Small intestine (tissue), 7 donors: ENCODE measurements at regions not wholly inside any gene's neighbourhood (a gene's known extent, or its start where the extent isn't known, plus 50 kb on each side); places are given as distances from the start of the nearest gene placed in this dataset.
"Not testable (repeated sequence)": the region's sequence is repeated elsewhere in the genome, so short reads cannot be mapped to it uniquely, and the experiment has no call there.

ENCODE experiments used
- DNase-seq, 2 donors: peaks; one replicate each; pipeline versions ENCODE4 v3.0.0 to v3.0.0-alpha.2; 2013
- FAIRE-seq: peaks from 2 replicates; lab custom pipeline; 2012; peaks lifted over from hg19 to GRCh38; lab: Jason Lieb, UNC
- H3K27ac ChIP-seq, 3 donors: one replicate each; pipeline ENCODE4 v1.5.1; 2013; ENCODE audit warnings: low read length in 2 of 3, mild to moderate bottlenecking in 2 of 3, control low read depth in 1 of 3, inconsistent platforms in 1 of 3, low read depth in 1 of 3, moderate library complexity in 1 of 3
- H3K27me3 ChIP-seq, 3 donors: one replicate each; pipeline ENCODE4 v1.6.1; 2013; ENCODE audit warnings: low read length in 3 of 3, inconsistent platforms in 1 of 3; ENCODE audit not compliant: control insufficient read depth in 3 of 3, insufficient read depth in 3 of 3
- H3K36me3 ChIP-seq, 3 donors: one replicate each; pipeline ENCODE4 v1.6.1; 2013; ENCODE audit warnings: low read length in 3 of 3, inconsistent platforms in 1 of 3, low read depth in 1 of 3, mild to moderate bottlenecking in 1 of 3, moderate library complexity in 1 of 3; ENCODE audit not compliant: control insufficient read depth in 3 of 3, insufficient read depth in 2 of 3
- H3K4me1 ChIP-seq, 3 donors: one replicate each; pipeline ENCODE4 v1.6.1; 2013; ENCODE audit warnings: low read length in 2 of 3, inconsistent platforms in 1 of 3, low read depth in 1 of 3, mild to moderate bottlenecking in 1 of 3, moderate library complexity in 1 of 3; ENCODE audit not compliant: control insufficient read depth in 3 of 3, insufficient read depth in 2 of 3
- H3K4me3 ChIP-seq, 3 donors: one replicate each; pipeline ENCODE4 v1.5.1; 2013; ENCODE audit warnings: low read length in 3 of 3, control low read depth in 1 of 3, inconsistent platforms in 1 of 3, low read depth in 1 of 3, mild to moderate bottlenecking in 1 of 3, moderate library complexity in 1 of 3
- H3K9me3 ChIP-seq, 2 donors: one replicate each; pipeline ENCODE4 v1.6.1; 2013; ENCODE audit warnings: low read depth in 1 of 2, low read length in 1 of 2; ENCODE audit not compliant: control insufficient read depth in 2 of 2, insufficient read depth in 1 of 2
- WGBS, 3 donors: extraction: QIAGEN DNeasy Blood & Tissue Kit; methylation state at CpG; one replicate each; pipeline ENCODE4 v1.1.7; 2013; 5-methylcytosine and 5-hydroxymethylcytosine counted together
- donor health status: healthy with polysubstance abuse.
- donor health status: control.
- donor health status: control.
- donor health status: Bipolar disorder and iron deficiency.
- donor health status: healthy.

GRCh38 chr14:24699052-24699451 lies 65.1 kb upstream of the GZMB start:
- H3K4me1 ChIP-seq: no peaks in the 10 kb centered on the region
- no peak for DNase-seq
- H3K27me3 ChIP-seq: no peaks in the 10 kb centered on the region
- no peak overlapping the region for H3K4me3 ChIP-seq
- no peaks in the 10 kb centered on the region for H3K36me3 ChIP-seq
- no peak overlapping the region for H3K27ac ChIP-seq
- peaks cover 0 to 6% of the 10 kb centered on the region in 2 donors for H3K9me3 ChIP-seq
- FAIRE-seq: no peak

GRCh38 chr14:24696280-24696920 lies 62.4 kb upstream of the GZMB start:
- not testable (repeated sequence) for H3K27me3 ChIP-seq, H3K36me3 ChIP-seq, H3K4me3 ChIP-seq, FAIRE-seq, H3K4me1 ChIP-seq, DNase-seq, H3K9me3 ChIP-seq, H3K27ac ChIP-seq
- 91 to 93% (median 92%) methylated on average over 1 of the region's 1 CpG for WGBS, 3 donors

GRCh38 chr14:24695265-24696241 lies 61.6 kb upstream of the GZMB start:
- peak overlapping the region in 1 of 3 donors; percentile 35 for H3K27ac ChIP-seq
- H3K9me3 ChIP-seq: peaks cover 0 to 6% of the 10 kb centered on the region in 2 donors

GRCh38 chr14:24694680-24695079 lies 60.7 kb upstream of the GZMB start:
- FAIRE-seq (no peak), DNase-seq (no peak)
- 63 to 81% (median 67%) methylated on average over 3 of the region's 3 CpGs for WGBS, 3 donors
- Histone ChIP-seq H3K4me1 (no peaks in the 10 kb centered on the region), H3K4me3 (no peak overlapping the region), H3K27me3 (no peaks in the 10 kb centered on the region), H3K9me3 (peaks cover 0 to 6% of the 10 kb centered on the region in 2 donors), H3K27ac (peak overlapping the region in 1 of 3 donors; percentile 35), H3K36me3 (no peaks in the 10 kb centered on the region)

More at GRCh38 chr14:24695265-24696241, 61.6 kb upstream of the GZMB start:
- FAIRE-seq (no peak), DNase-seq (no peak)
- no peaks in the 10 kb centered on the region for H3K4me1 ChIP-seq
- no peaks in the 10 kb centered on the region for H3K36me3 ChIP-seq
- H3K4me3 ChIP-seq: no peak overlapping the region
- no peaks in the 10 kb centered on the region for H3K27me3 ChIP-seq
- 57 to 76% (median 62%) methylated on average over 8 of the region's 8 CpGs for WGBS, 3 donors

- H3K9me3 ChIP-seq: peaks cover 0 to 6% of the 10 kb centered on the region in 2 donors
- no peak overlapping the region for H3K4me3 ChIP-seq
- peak overlapping the region in 1 of 3 donors; percentile 30 for H3K27ac ChIP-seq
- FAIRE-seq: no peak
- H3K4me1 ChIP-seq: no peaks in the 10 kb centered on the region
- no peak for DNase-seq
- H3K36me3 ChIP-seq: no peaks in the 10 kb centered on the region
- no peaks in the 10 kb centered on the region for H3K27me3 ChIP-seq
- 60 to 75% (median 65%) methylated on average over 2 of the region's 2 CpGs for WGBS, 3 donors
Measured at GRCh38 chr14:24693983-24694382, 60.0 kb upstream of the GZMB start.

GRCh38 chr14:24693353-24693737 lies 59.4 kb upstream of the GZMB start:
- Histone ChIP-seq H3K36me3 (no peaks in the 10 kb centered on the region), H3K27me3 (no peaks in the 10 kb centered on the region), H3K9me3 (peaks cover 0 to 6% of the 10 kb centered on the region in 2 donors), H3K27ac (peak overlapping the region in 2 of 3 donors; percentile 30 to 48), H3K4me1 (no peaks in the 10 kb centered on the region), H3K4me3 (no peak overlapping the region)
- DNase-seq (no peak), FAIRE-seq (no peak)
- 69 to 74% (median 74%) methylated on average over 3 of the region's 3 CpGs for WGBS, 3 donors

- H3K27ac ChIP-seq: peak overlapping the region in 1 of 3 donors; percentile 48
- no peaks in the 10 kb centered on the region for H3K4me1 ChIP-seq
- no peaks in the 10 kb centered on the region for H3K27me3 ChIP-seq
- no peak overlapping the region for H3K4me3 ChIP-seq
- peaks cover 0 to 6% of the 10 kb centered on the region in 2 donors for H3K9me3 ChIP-seq
- FAIRE-seq (peak; percentile 86), DNase-seq (peak in 1 of 2 donors; percentile 73)
- WGBS, 3 donors: 66 to 70% (median 69%) methylated on average over 11 of the region's 11 CpGs
- H3K36me3 ChIP-seq: no peaks in the 10 kb centered on the region
Measured at GRCh38 chr14:24692382-24693352, 58.7 kb upstream of the GZMB start.

GRCh38 chr14:24690492-24690891 lies 56.5 kb upstream of the GZMB start:
- WGBS, 3 donors: 40 to 58% (median 57%) methylated on average over 4 of the region's 4 CpGs
- Histone ChIP-seq H3K27me3 (no peaks in the 10 kb centered on the region), H3K36me3 (no peaks in the 10 kb centered on the region), H3K4me1 (no peaks in the 10 kb centered on the region), H3K27ac (no peak overlapping the region), H3K9me3 (no peaks in the 10 kb centered on the region), H3K4me3 (no peak overlapping the region)
- FAIRE-seq (no peak), DNase-seq (no peak)
